SIG-M5 (cell line): ENCODE measurements at regions not wholly inside any gene's neighbourhood (a gene's known extent, or its start where the extent isn't known, plus 50 kb on each side); places are given as distances from the start of the nearest gene placed in this dataset.

Experiments
- DNase-seq: peaks from one replicate; lab custom pipeline; 2025; lab: John Stamatoyannopoulos, UW

- DNase-seq = no peak
These were observed 319.6 kb upstream of the HS3ST1 start for GRCh38 chr4:11748164-11748872.

- no peak for DNase-seq
These were observed 318.0 kb upstream of the HS3ST1 start for GRCh38 chr4:11746734-11747133.

DNA sequence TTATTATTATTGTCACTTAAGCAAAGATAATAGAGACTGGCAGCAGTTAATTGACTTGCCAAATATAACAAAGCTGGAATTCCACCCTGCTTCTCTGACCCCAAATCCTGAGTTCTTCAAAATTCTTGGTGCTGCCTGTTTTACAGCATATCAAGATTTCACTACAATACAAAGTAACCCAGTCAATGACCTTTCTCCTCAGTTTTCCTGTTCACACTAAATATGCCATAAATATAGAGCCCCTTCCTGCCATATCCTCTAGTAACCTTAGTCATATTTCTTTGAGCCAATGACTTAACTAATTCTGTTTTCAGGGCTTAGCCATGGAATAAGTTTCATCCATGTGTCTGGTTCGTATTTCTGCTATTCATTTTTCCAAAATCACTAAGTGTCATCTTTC, 315.3 kb upstream of the HS3ST1 start:
- DNase-seq = no peak

GRCh38 chr4:11743236-11743635, 314.5 kb upstream of the HS3ST1 start:
- no peak for DNase-seq

GRCh38 chr4:11741190-11741652, 312.5 kb upstream of the HS3ST1 start:
- no peak for DNase-seq

GRCh38 chr4:11739992-11740391, 311.3 kb upstream of the HS3ST1 start:
- no peak for DNase-seq

GRCh38 chr4:11736978-11737377, 308.3 kb upstream of the HS3ST1 start:
- no peak for DNase-seq

- no peak for DNase-seq
These were observed 307.0 kb upstream of the HS3ST1 start for GRCh38 chr4:11735651-11736050.

- DNase-seq = no peak
These were observed 303.5 kb upstream of the HS3ST1 start for GRCh38 chr4:11732155-11732554.

DNA sequence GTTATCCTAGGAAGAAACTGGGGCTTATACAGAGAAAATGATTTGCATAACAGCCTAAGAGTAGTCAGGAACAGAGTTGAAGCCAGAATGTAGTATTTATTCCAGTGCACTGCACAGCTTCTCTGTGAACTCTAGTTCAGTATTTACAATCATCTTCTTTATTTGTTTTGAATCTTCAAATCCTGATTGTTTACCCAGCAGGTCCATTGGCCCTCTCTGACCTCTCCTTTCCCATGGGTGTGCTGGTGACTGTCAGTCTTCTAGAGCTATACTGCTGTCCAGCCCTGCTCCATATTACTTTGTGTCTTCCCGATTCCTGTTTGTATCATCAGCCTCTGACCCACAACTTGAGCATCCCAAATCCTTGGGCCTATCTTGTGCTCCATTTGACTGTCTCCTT, 301.9 kb upstream of the HS3ST1 start:
- no peak for DNase-seq

GRCh38 chr4:11729548-11729947, 300.9 kb upstream of the HS3ST1 start:
- no peak for DNase-seq

- DNase-seq = no peak
These were observed 299.3 kb upstream of the HS3ST1 start for GRCh38 chr4:11727903-11728564.

- DNase-seq = no peak
These were observed 296.0 kb upstream of the HS3ST1 start for GRCh38 chr4:11724731-11725130.

DNA sequence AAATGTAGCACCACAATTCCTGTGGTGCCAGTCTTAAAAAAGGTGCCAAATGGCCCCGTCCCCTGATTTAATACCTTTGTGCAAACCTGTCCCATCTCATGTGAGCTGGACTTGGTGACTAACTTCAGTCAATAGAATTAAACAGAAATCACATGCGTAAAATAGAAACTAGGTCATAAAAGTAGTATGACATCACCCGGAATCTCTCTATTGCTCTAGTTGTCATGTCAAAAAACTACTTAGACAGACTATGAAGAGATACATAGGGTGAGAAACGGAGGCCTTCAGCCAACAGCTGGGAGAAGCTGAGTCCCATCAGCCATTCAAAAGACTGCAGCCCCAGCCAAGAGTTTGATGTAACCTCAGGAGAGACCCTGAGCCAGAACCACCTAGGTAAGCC, 293.5 kb upstream of the HS3ST1 start:
- DNase-seq = no peak

- DNase-seq = no peak
These were observed 291.6 kb upstream of the HS3ST1 start for GRCh38 chr4:11720292-11720691.

GRCh38 chr4:11719879-11720278, 291.2 kb upstream of the HS3ST1 start:
- DNase-seq = no peak

GRCh38 chr4:11715753-11716521, 287.2 kb upstream of the HS3ST1 start:
- no peak for DNase-seq

- DNase-seq = no peak
These were observed 281.9 kb upstream of the HS3ST1 start for GRCh38 chr4:11710453-11711093.

DNA sequence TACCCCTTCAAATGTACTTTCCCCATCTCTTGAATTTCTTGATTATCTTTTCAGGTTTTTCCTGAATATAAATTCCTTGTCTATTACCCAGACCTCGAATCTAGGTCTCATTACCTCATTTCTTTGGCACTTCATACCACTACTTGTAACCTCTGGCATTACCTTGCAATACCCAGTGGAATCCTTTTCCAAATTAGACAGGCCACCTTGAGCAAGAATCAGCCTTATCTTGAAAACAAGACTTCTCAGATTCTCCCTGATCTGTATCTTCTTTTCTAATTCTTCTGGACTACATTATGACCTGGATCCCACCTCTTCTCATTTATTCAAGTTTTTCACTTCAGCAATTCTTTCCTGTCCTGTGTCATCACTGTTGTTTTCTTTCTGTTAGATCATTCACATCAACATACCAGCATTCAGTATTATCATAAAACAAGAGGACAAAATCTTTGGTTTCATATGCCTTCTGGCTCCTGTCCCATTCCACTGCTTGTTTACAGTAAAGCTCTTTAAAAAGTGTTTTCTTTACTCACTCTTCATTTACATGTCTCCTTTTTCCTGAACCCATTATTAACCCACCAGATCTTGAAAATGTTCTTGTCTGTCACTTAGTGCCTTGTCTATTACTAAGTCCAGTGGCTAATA, 275.6 kb upstream of the HS3ST1 start:
- DNase-seq = no peak

DNA sequence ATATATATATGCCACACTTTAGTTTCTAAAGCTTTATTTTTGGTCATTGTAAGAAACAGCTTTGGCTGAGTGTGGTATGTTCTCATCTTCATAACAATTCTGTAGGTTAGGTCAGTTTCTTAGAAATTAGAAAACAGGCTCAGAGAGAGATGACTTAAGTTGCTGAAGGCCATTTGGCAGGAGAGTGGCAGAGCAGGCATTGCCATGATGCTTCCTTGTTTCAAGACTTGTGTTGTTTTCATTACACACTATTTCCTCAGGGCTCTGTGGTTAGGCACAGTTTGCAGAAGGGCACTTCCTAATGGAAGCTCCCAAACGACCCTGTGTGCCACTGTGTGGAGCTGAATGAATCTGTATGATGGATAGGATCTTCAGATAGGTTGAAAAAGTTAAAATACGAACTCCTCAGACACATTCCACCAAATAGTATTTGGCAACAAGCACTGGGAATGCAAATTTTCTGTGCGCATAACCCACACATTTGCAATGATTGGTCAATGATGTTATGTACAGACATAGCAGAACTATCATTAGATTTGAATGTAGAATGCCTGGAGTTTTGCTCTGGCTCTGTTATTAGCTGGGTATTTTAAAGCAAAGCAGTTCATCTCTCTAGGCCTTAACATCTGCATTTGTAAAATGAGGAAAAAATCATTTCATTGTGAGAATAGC, 274.3 kb upstream of the HS3ST1 start:
- DNase-seq = no peak

- no peak for DNase-seq
These were observed 273.5 kb upstream of the HS3ST1 start for GRCh38 chr4:11701966-11702725.
